ENCODE measurements at regions not wholly inside any gene's neighbourhood (a gene's known extent, or its start where the extent isn't known, plus 50 kb on each side); places are given as distances from the start of the nearest gene placed in this dataset.

GRCh38 chr2:222146488-222146887 lies 152.3 kb downstream of the PAX3 start:
- no peaks in the 10 kb centered on the region for H3K27me3 ChIP-seq (ENCODE audit: control insufficient read depth, insufficient read depth, low read length)
- H3K36me3 ChIP-seq (replicated peaks; ENCODE audit: control insufficient read depth, insufficient read depth, low read length) = no peaks in the 10 kb centered on the region
- no peak overlapping the region for H3K4me3 ChIP-seq (ENCODE audit: insufficient read depth, low read depth, low read length)
- DNase-seq = no peak

DNA sequence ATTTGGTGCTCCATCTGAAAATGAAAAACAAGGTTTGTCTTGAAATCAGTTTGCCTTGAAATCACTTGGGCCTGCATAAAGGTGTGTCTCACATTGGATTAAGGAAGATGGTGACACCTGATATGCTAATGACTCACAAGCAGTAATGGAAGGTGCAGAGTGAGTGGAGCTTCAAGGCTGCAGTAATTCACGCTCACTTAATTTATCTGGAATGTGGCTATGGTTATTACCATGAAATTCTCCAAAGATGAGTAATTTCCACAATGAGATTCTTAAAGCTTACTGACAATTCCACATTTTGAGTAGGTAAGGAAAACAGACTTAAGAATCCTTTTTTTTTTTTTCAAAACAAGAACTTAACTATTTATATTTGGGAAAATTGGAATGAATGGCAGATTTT lies 156.8 kb downstream of the PAX3 start:
- no peak for DNase-seq
- H3K36me3 ChIP-seq (replicated peaks; ENCODE audit: control insufficient read depth, insufficient read depth, low read length) = no peaks in the 10 kb centered on the region
- no peaks in the 10 kb centered on the region for H3K27me3 ChIP-seq (ENCODE audit: control insufficient read depth, insufficient read depth, low read length)
- no peak overlapping the region for H3K4me3 ChIP-seq (ENCODE audit: insufficient read depth, low read depth, low read length)

DNA sequence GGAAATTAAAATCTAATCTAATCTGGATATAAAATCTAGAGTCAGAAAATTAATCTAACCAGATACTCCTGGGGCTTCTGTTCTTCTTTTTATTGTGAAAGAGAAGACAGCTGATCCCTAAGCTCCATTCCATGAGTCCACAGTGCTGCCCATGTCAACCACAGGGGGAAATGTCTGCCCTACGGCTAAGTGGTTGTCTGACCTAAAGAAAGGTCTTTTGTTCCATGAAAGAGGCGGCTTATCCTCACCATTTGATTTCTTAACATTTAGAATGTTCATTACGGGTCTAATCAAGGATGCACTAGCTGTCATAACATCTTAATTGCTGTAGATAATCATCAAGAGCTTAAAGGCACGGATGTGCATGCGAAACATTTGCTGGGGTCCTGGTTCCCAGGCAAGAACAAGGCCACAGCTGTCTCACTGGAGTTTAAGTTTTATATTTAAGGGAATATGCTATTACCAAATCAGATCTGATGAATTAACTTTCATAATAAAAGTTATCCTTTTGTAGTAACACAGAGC lies 162.6 kb downstream of the PAX3 start:
- no peak for DNase-seq
- no peaks in the 10 kb centered on the region for H3K27me3 ChIP-seq (ENCODE audit: control insufficient read depth, insufficient read depth, low read length)
- no peaks in the 10 kb centered on the region for H3K36me3 ChIP-seq (replicated peaks; ENCODE audit: control insufficient read depth, insufficient read depth, low read length)
- H3K4me3 ChIP-seq (ENCODE audit: insufficient read depth, low read depth, low read length) = no peak overlapping the region

DNA sequence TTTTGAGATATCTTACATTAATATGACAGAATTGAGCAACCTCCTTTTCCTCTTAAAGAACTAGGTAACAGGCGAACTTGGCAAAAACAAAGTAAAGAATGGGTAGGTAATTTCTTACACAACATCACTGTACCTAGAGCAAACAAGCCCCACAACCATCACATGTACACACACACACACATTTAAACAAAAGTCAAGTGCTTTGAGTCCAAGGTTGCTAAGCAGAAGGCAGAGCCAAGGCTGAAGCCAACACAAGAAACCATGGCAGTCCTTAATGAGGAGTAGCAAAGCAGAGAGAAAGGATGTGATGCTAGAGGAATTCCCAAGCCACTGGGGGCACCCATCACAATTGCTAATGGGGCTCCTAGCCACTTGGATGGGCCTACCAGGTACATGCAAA lies 164.1 kb downstream of the PAX3 start:
- no peaks in the 10 kb centered on the region for H3K36me3 ChIP-seq (replicated peaks; ENCODE audit: control insufficient read depth, insufficient read depth, low read length)
- no peaks in the 10 kb centered on the region for H3K27me3 ChIP-seq (ENCODE audit: control insufficient read depth, insufficient read depth, low read length)
- DNase-seq = no peak
- H3K4me3 ChIP-seq (ENCODE audit: insufficient read depth, low read depth, low read length) = no peak overlapping the region

- H3K36me3 ChIP-seq (replicated peaks; ENCODE audit: control insufficient read depth, insufficient read depth, low read length) = no peaks in the 10 kb centered on the region
- no peaks in the 10 kb centered on the region for H3K27me3 ChIP-seq (ENCODE audit: control insufficient read depth, insufficient read depth, low read length)
- DNase-seq = no peak
- no peak overlapping the region for H3K4me3 ChIP-seq (ENCODE audit: insufficient read depth, low read depth, low read length)
Measured at GRCh38 chr2:222133897-222134296, 164.9 kb downstream of the PAX3 start.

- DNase-seq = no peak
- Histone ChIP-seq H3K36me3 (replicated peaks; ENCODE audit: control insufficient read depth, insufficient read depth, low read length) (no peaks in the 10 kb centered on the region), H3K27me3 (ENCODE audit: control insufficient read depth, insufficient read depth, low read length) (no peaks in the 10 kb centered on the region), H3K4me3 (ENCODE audit: insufficient read depth, low read depth, low read length) (no peak overlapping the region)
Measured at GRCh38 chr2:222130855-222131254, 167.9 kb downstream of the PAX3 start.

- no peaks in the 10 kb centered on the region for H3K36me3 ChIP-seq (replicated peaks; ENCODE audit: control insufficient read depth, insufficient read depth, low read length)
Measured at GRCh38 chr2:222127660-222128059, 171.1 kb downstream of the PAX3 start.

GRCh38 chr2:222120933-222121332 lies 177.9 kb downstream of the PAX3 start:
- Histone ChIP-seq H3K27me3 (ENCODE audit: control insufficient read depth, insufficient read depth, low read length) (no peaks in the 10 kb centered on the region), H3K4me3 (ENCODE audit: insufficient read depth, low read depth, low read length) (no peak overlapping the region), H3K36me3 (replicated peaks; ENCODE audit: control insufficient read depth, insufficient read depth, low read length) (no peaks in the 10 kb centered on the region)
- DNase-seq = no peak

More at GRCh38 chr2:222127660-222128059, 171.1 kb downstream of the PAX3 start:
- no peaks in the 10 kb centered on the region for H3K27me3 ChIP-seq (ENCODE audit: control insufficient read depth, insufficient read depth, low read length)
- DNase-seq = no peak
- no peak overlapping the region for H3K4me3 ChIP-seq (ENCODE audit: insufficient read depth, low read depth, low read length)

GRCh38 chr2:222115296-222115695 lies 183.5 kb downstream of the PAX3 start:
- DNase-seq = no peak
- Histone ChIP-seq H3K4me3 (ENCODE audit: insufficient read depth, low read depth, low read length) (no peak overlapping the region), H3K36me3 (replicated peaks; ENCODE audit: control insufficient read depth, insufficient read depth, low read length) (no peaks in the 10 kb centered on the region), H3K27me3 (ENCODE audit: control insufficient read depth, insufficient read depth, low read length) (no peaks in the 10 kb centered on the region)

DNA sequence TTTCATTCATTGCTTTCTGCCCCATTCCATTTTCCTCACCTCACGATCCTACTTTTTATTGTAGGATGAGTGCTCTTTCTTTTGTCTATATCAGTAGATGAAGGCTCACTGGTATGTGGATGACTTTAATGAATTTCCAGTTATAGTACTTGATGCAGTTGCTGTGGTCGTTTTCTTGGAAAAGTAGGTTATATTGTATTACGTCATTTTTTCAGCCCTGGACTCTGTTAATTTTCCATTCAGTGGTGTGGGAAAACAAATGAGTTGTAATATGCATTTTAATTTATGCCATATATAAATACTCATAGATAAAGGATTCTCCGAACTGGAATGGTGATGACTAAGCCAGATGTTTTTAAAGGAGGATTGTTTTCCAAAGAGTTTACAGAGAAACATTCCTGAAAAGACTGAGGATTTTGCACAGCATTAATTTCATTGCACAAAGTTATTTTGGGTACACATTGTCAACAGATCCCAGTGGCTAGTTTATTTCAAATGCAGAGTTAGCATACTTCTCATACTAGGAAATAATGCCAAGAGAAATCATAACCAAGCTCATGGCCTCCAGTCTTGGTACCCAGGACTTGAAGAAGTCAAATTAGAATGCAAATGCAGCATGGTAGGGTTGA lies 189.7 kb downstream of the PAX3 start:
- no peaks in the 10 kb centered on the region for H3K27me3 ChIP-seq (ENCODE audit: control insufficient read depth, insufficient read depth, low read length)
- no peak for DNase-seq
- H3K36me3 ChIP-seq (replicated peaks; ENCODE audit: control insufficient read depth, insufficient read depth, low read length) = no peaks in the 10 kb centered on the region
- no peak overlapping the region for H3K4me3 ChIP-seq (ENCODE audit: insufficient read depth, low read depth, low read length)

DNA sequence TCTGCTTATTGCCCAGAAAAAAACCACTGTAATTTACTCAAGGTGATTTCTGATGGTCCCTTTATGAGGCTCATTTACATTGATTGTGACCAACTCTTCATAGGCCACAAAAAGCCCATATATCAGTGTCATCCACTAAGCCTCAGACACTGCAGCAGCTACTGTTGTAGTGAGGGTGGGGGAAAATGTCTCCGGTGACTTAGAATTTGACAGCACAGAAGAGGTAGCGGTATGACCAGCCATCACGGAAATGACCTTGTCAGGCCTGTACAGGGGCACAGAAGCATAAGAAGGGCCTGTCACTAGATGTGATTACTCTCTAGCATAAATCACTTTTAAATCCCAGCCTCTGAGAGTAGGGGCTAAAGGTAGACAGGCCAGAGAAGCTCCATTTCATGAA lies 190.3 kb downstream of the PAX3 start:
- no peaks in the 10 kb centered on the region for H3K36me3 ChIP-seq (replicated peaks; ENCODE audit: control insufficient read depth, insufficient read depth, low read length)
- no peak overlapping the region for H3K4me3 ChIP-seq (ENCODE audit: insufficient read depth, low read depth, low read length)
- no peaks in the 10 kb centered on the region for H3K27me3 ChIP-seq (ENCODE audit: control insufficient read depth, insufficient read depth, low read length)
- DNase-seq = no peak

- no peak overlapping the region for H3K4me3 ChIP-seq (ENCODE audit: insufficient read depth, low read depth, low read length)
- H3K27me3 ChIP-seq (ENCODE audit: control insufficient read depth, insufficient read depth, low read length) = no peaks in the 10 kb centered on the region
- H3K36me3 ChIP-seq (replicated peaks; ENCODE audit: control insufficient read depth, insufficient read depth, low read length) = no peaks in the 10 kb centered on the region
- DNase-seq = no peak
Measured at GRCh38 chr2:222105046-222105445, 193.8 kb downstream of the PAX3 start.

DNA sequence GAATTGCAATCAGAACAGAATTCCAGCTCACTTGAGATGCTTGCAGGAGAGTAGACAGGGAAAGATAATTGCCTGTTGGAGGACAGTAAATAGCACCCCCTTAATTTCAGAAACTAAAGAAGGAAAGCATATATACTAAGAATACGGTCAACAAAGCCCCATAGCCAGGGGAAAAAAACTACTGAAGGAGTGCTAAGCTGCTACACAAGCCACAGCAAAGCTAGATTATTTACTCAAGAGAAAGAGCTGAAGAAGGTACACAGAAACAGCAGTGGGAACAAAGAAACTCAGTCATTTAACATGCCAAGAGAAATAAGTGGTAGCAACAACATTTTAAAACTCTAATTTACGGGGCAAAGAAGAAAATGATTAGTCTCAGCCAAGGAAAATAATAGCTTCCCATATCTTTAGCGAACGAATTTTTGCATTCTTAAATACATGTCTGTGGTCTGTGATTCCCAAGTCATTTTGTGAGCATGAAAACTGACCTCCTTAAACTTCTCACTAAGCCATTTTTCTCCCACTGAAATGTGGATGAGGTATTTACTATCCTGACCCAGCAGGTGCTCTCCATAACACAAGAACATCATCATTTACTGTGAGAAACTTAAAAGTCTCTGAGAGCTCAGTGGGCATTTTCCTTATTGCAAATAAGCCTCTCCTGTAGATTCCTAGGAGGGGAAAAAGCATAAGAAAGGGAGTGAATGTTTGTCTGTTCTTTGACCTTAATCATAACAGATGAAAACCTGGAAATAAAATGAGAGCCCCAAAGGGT lies 196.0 kb downstream of the PAX3 start:
- no peak for DNase-seq
- H3K27me3 ChIP-seq (ENCODE audit: control insufficient read depth, insufficient read depth, low read length) = no peaks in the 10 kb centered on the region
- no peak overlapping the region for H3K4me3 ChIP-seq (ENCODE audit: insufficient read depth, low read depth, low read length)

GRCh38 chr2:222100704-222101699 lies 197.8 kb downstream of the PAX3 start:
- H3K27me3 ChIP-seq (ENCODE audit: control insufficient read depth, insufficient read depth, low read length) = no peaks in the 10 kb centered on the region

More for the DNA sequence above, 196.0 kb downstream of the PAX3 start:
- no peaks in the 10 kb centered on the region for H3K36me3 ChIP-seq (replicated peaks; ENCODE audit: control insufficient read depth, insufficient read depth, low read length)

More at GRCh38 chr2:222100704-222101699, 197.8 kb downstream of the PAX3 start:
- no peaks in the 10 kb centered on the region for H3K36me3 ChIP-seq (replicated peaks; ENCODE audit: control insufficient read depth, insufficient read depth, low read length)
- no peak for DNase-seq
- no peak overlapping the region for H3K4me3 ChIP-seq (ENCODE audit: insufficient read depth, low read depth, low read length)

Data from H7 (cell line).